DND-41 (cell line): ENCODE measurements at regions not wholly inside any gene's neighbourhood (a gene's known extent, or its start where the extent isn't known, plus 50 kb on each side); places are given as distances from the start of the nearest gene placed in this dataset.

ENCODE experiments used
- CTCF ChIP-seq: IDR thresholded peaks from 2 replicates; pipeline ENCODE4 v1.5.1; 2012; ENCODE audit warnings: borderline replicate concordance, low read length, moderate library complexity, mild to moderate bottlenecking; ENCODE audit not compliant: poor library complexity, severe bottlenecking; ENCODE audit errors: extremely low read depth
- EZH2 ChIP-seq: IDR thresholded peaks from 3 replicates; pipeline ENCODE4 v1.6.1; 2012; ENCODE audit warnings: borderline replicate concordance, low read depth, mild to moderate bottlenecking, moderate library complexity, low read length, inconsistent platforms; ENCODE audit not compliant: severe bottlenecking

GRCh38 chr5:125357660-125358059 lies 611.2 kb upstream of the ZNF608 start:
- TF ChIP-seq EZH2 (no peak), CTCF (no peak)
